ENCODE measurements at regions not wholly inside any gene's neighbourhood (a gene's known extent, or its start where the extent isn't known, plus 50 kb on each side); places are given as distances from the start of the nearest gene placed in this dataset.

DNA sequence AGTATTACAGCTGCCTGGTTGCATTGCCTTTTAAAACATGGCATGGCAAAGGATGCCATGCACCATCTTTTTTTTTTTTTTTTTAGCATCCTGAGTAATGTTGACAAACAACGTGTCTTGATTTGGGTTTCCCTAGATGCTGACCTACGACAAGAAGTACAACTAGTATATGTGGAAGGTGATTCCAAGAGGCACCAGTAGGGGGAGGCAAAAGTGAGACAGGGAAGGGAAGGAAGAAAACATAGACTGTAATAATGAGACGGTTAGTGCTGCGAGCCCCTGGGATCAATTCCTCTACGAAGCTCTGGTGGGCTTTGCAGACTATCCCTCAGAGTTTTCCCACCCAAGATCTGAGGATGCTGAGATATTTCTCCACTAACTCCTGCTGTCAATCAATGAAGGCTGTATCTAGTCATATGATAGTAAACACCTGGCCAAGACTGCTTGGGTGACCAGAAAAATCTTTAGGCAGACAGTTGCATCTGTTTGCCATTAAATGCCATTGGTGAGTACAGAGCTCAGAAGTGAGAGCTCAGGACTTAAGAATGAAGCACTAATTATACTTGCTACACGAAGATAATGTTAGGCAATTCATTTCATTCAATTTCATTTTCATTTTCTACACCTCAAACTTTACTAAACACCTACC, 458.6 kb upstream of the GOT2 start:
- 52 to 61% methylated on average over 6 of the region's 6 CpGs for WGBS, 2 donors
- H3K4me1 ChIP-seq = no peaks in the 10 kb centered on the region
- no peaks in the 10 kb centered on the region for H3K27me3 ChIP-seq
- intact Hi-C loops (cut with DNase I) = no loop called here
- no peak for DNase-seq
- H3K4me3 ChIP-seq = no peak overlapping the region
- H3K27ac ChIP-seq = no peak overlapping the region
- no peaks in the 10 kb centered on the region for H3K9me3 ChIP-seq
- no peaks in the 10 kb centered on the region for H3K36me3 ChIP-seq
- TF ChIP-seq CTCF (IDR thresholded peaks at IDR 0.05) = peak in 1 of 4 experiments; percentile 17
- no peak for TF ChIP-seq POLR2AphosphoS5 (IDR thresholded peaks at IDR 0.05)
- TF ChIP-seq EP300 (IDR thresholded peaks at IDR 0.05) = no peak

- H3K36me3 ChIP-seq = no peaks in the 10 kb centered on the region
- H3K27me3 ChIP-seq = no peaks in the 10 kb centered on the region
- no peak overlapping the region for H3K4me3 ChIP-seq
- no peaks in the 10 kb centered on the region for H3K9me3 ChIP-seq
- DNase-seq = no peak
- H3K27ac ChIP-seq = no peak overlapping the region
- no peak for TF ChIP-seq EP300 (IDR thresholded peaks at IDR 0.05)
- TF ChIP-seq POLR2AphosphoS5 (IDR thresholded peaks at IDR 0.05) = no peak
- TF ChIP-seq CTCF (IDR thresholded peaks at IDR 0.05) = no peak
- no peak for TF ChIP-seq POLR2A (IDR thresholded peaks at IDR 0.05)
- no peaks in the 10 kb centered on the region for H3K4me1 ChIP-seq
- intact Hi-C loops (cut with DNase I) = no loop called here
Observed at GRCh38 chr16:59190731-59191130, 456.6 kb upstream of the GOT2 start.

- 61 to 76% methylated on average over 3 of the region's 3 CpGs for WGBS, 2 donors
- no peak overlapping the region for H3K4me3 ChIP-seq
- no peak for DNase-seq
- TF ChIP-seq CTCF (IDR thresholded peaks at IDR 0.05) = no peak
- TF ChIP-seq POLR2A (IDR thresholded peaks at IDR 0.05) = no peak
- TF ChIP-seq EP300 (IDR thresholded peaks at IDR 0.05) = no peak
- no peak for TF ChIP-seq POLR2AphosphoS5 (IDR thresholded peaks at IDR 0.05)
- H3K36me3 ChIP-seq = no peaks in the 10 kb centered on the region
- intact Hi-C loops (cut with DNase I) = no loop called here
- no peak overlapping the region for H3K27ac ChIP-seq
- no peaks in the 10 kb centered on the region for H3K4me1 ChIP-seq
- H3K27me3 ChIP-seq = no peaks in the 10 kb centered on the region
- H3K9me3 ChIP-seq = no peaks in the 10 kb centered on the region
Observed at GRCh38 chr16:59188029-59188428, 453.9 kb upstream of the GOT2 start.

DNA sequence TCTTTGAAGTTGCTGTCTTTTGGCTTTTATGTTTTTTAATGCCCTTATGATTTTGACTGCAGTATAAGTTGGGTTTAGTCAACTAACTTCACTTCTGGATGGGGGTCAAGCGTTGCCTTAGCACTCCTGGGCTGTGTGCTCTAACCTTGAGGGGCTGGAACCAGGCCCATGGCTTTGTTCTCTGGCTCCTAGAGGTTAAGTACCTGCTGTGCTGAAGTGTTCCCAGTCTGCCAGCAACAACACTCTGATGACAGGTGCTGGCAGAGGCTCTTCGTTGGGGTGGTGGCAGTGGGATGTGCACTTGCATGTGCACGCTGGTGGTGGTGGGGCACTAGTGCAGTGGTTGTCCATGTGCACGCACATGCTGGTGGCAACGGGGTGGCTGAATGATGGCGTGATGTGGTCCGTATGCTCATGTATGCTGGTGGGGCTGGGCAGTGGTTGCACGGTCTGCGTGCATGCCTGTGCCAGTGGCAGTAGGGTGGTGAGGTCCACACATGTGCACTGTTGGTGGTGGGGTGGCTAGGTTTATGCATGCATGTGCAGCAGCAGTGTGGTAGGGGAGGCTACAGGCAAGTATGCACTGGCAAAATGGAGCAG, 447.8 kb upstream of the GOT2 start:
- Histone ChIP-seq H3K4me1 (no peaks in the 10 kb centered on the region), H3K4me3 (no peak overlapping the region), H3K36me3 (no peaks in the 10 kb centered on the region), H3K9me3 (peaks cover 0 to 4% (median 0%) of the 10 kb centered on the region in 4 donors), H3K27me3 (no peaks in the 10 kb centered on the region), H3K27ac (no peak overlapping the region)
- WGBS, 2 donors = 91% methylated on average over 9 of the region's 9 CpGs
- TF ChIP-seq EP300 (IDR thresholded peaks at IDR 0.05) (no peak), POLR2A (IDR thresholded peaks at IDR 0.05) (no peak), POLR2AphosphoS5 (IDR thresholded peaks at IDR 0.05) (no peak), CTCF (IDR thresholded peaks at IDR 0.05) (no peak)
- intact Hi-C loops (cut with DNase I) = no loop called here
- DNase-seq = no peak

DNA sequence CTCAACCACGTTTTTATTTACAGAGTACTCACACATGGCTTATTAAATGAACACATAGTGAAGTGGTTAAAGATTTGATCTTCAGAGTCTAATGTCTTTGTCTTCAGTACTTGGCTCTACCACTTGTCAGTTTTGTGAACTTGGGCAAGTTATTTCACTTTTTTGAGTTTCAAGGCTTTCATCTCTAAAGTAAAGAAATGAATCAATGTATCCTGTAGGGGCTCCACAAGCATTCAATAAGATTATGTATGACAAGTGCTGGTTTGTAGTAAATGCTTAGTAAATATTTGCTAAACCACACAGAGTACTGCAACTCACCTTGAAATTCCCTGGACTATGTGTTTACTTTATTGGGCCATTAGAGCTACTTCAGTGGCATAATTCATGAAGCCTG, 446.0 kb upstream of the GOT2 start:
- H3K27me3 ChIP-seq = no peaks in the 10 kb centered on the region
- peaks cover 0 to 4% (median 0%) of the 10 kb centered on the region in 4 donors for H3K9me3 ChIP-seq
- WGBS, 2 donors = 3 to 22% methylated on average over 1 of the region's 1 CpG
- no peaks in the 10 kb centered on the region for H3K36me3 ChIP-seq
- H3K4me1 ChIP-seq = no peaks in the 10 kb centered on the region
- DNase-seq = no peak
- H3K27ac ChIP-seq = no peak overlapping the region
- TF ChIP-seq EP300 (IDR thresholded peaks at IDR 0.05) (no peak), POLR2AphosphoS5 (IDR thresholded peaks at IDR 0.05) (no peak), CTCF (IDR thresholded peaks at IDR 0.05) (no peak), POLR2A (IDR thresholded peaks at IDR 0.05) (no peak)
- no peak overlapping the region for H3K4me3 ChIP-seq
- intact Hi-C loops (cut with DNase I) = no loop called here
